ENCODE measurements at regions not wholly inside any gene's neighbourhood (a gene's known extent, or its start where the extent isn't known, plus 50 kb on each side); places are given as distances from the start of the nearest gene placed in this dataset.

DNA sequence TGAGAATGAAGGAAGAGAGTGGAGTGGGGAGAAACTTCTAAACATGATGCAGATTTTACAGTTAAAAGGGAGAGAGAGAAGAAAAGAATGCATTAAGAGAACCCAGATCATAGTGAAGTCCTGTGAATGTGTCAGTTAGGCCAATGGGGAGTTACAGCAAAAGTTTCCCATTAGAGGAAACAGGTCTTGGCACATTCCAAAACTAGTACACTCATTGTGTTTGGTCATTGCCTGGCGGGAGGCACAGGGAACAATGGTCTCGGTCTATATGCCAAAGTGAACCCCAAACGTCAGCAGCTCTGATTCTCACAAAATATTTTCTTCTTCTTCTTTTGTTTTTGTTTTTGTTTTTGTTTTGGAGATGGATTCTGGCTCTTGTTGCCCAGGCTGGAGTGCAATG is 284.5 kb upstream of the CTSO start:
- TF ChIP-seq, protein P1, sequence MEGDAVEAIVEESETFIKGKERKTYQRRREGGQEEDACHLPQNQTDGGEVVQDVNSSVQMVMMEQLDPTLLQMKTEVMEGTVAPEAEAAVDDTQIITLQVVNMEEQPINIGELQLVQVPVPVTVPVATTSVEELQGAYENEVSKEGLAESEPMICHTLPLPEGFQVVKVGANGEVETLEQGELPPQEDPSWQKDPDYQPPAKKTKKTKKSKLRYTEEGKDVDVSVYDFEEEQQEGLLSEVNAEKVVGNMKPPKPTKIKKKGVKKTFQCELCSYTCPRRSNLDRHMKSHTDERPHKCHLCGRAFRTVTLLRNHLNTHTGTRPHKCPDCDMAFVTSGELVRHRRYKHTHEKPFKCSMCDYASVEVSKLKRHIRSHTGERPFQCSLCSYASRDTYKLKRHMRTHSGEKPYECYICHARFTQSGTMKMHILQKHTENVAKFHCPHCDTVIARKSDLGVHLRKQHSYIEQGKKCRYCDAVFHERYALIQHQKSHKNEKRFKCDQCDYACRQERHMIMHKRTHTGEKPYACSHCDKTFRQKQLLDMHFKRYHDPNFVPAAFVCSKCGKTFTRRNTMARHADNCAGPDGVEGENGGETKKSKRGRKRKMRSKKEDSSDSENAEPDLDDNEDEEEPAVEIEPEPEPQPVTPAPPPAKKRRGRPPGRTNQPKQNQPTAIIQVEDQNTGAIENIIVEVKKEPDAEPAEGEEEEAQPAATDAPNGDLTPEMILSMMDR (IDR thresholded peaks at IDR 0.05) = no peak
- Histone ChIP-seq H3K27ac (no peak overlapping the region), H3K4me3 (no peak overlapping the region), H3K27me3 (no peaks in the 10 kb centered on the region), H3K36me3 (no peaks in the 10 kb centered on the region), H3K9me3 (no peaks in the 10 kb centered on the region), H3K4me1 (no peaks in the 10 kb centered on the region)
- DNase-seq = no peak
- ATAC-seq = no peak
- intact Hi-C loops (cut with DNase I) = no loop called here

DNA sequence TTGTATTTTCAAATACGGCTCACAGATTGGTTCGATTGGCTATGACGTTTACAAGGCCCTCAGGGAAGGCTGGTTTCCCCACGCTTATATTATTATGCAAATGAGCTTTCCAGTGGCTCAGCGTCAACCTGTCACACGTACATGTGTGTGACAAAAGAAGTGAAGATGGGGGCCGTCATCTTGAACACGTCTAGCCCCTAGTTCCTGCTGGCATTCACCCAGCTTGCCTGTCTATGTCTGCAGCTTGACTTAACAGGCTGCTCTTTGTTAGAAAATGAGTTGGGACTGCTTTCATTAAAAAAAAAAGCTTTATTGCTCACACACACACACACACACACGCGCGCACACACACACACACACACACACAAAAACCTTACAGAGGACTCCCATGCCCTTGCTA is 283.6 kb upstream of the CTSO start:
- no peaks in the 10 kb centered on the region for H3K36me3 ChIP-seq
- no peaks in the 10 kb centered on the region for H3K27me3 ChIP-seq
- DNase-seq = no peak
- no peak for ATAC-seq
- no peak overlapping the region for H3K4me3 ChIP-seq
- TF ChIP-seq, protein P1 (IDR thresholded peaks at IDR 0.05) = no peak
- intact Hi-C loops (cut with DNase I) = no loop called here
- H3K4me1 ChIP-seq = no peaks in the 10 kb centered on the region
- H3K27ac ChIP-seq = no peak overlapping the region
- H3K9me3 ChIP-seq = no peaks in the 10 kb centered on the region

DNA sequence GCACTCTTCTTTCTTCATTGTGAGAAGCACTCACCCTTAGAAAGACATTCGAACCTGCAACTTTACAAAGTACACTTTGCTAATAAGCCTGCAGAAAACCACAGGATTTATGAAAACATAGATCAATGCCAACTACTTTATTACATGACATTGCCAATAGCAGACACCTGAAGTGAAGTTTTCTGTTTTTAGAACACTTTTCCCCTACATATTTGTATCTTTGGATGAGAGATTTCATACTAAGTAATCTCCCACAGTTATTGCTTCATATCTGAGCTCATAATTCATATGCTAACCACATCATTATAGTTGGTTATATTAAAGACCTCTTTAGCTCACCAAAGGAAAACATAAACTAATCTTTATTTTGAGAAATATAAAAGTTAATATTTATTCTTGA is 276.5 kb upstream of the CTSO start:
- DNase-seq = no peak
- no peak for ATAC-seq
- Histone ChIP-seq H3K36me3 (no peaks in the 10 kb centered on the region), H3K4me3 (no peak overlapping the region), H3K27me3 (no peaks in the 10 kb centered on the region), H3K27ac (no peak overlapping the region), H3K9me3 (no peaks in the 10 kb centered on the region), H3K4me1 (no peaks in the 10 kb centered on the region)
- intact Hi-C loops (cut with DNase I) = no loop called here
- TF ChIP-seq, protein P1 (IDR thresholded peaks at IDR 0.05) = no peak

DNA sequence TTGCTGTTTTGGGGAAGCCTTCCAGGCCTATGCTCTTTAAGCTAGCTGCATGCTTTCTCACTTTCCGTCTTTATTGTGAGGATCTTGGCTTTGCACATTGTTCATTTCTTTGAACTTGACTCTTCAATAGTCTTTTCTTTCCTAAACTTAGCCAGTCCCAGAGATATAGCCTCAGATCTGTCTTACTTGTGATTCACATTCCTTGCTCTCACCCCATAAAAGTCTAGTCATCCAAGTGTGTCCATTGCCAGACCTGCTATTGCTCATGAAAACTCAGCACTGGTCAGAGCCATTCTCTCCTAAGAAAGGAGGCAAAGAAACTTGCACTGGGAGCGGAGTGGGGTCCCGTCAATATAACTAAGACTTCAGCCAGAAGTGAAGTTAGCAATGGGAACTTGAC is 275.0 kb upstream of the CTSO start:
- no peaks in the 10 kb centered on the region for H3K27me3 ChIP-seq
- TF ChIP-seq, protein P1 (IDR thresholded peaks at IDR 0.05) = no peak
- no peaks in the 10 kb centered on the region for H3K9me3 ChIP-seq
- H3K27ac ChIP-seq = no peak overlapping the region
- no peaks in the 10 kb centered on the region for H3K36me3 ChIP-seq
- DNase-seq (no peak), ATAC-seq (no peak)
- intact Hi-C loops (cut with DNase I) = no loop called here
- no peak overlapping the region for H3K4me3 ChIP-seq
- no peaks in the 10 kb centered on the region for H3K4me1 ChIP-seq

DNA sequence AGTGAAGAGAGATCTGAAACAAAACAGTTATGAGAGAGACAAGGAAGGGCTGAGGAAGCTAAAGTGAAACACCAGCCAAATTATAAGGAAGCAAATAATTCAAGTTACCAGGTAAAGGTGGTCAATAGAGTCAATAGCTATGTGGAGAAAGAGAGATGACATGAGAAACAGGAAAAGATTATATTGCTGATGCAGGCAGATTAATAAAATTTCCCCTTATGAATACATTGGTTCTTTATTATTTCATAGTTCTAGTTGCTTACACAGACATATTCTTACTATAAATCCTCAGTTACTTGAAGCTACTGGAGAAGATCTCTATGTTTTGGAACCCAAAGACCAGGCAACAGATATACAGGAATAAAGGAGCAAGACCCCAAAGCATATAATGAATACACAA is 273.7 kb upstream of the CTSO start:
- intact Hi-C loops (cut with DNase I) = no loop called here
- TF ChIP-seq, protein P1 (IDR thresholded peaks at IDR 0.05) = no peak
- no peak overlapping the region for H3K27ac ChIP-seq
- H3K27me3 ChIP-seq = no peaks in the 10 kb centered on the region
- no peak for ATAC-seq
- no peak for DNase-seq
- no peaks in the 10 kb centered on the region for H3K36me3 ChIP-seq
- H3K9me3 ChIP-seq = no peaks in the 10 kb centered on the region
- H3K4me3 ChIP-seq = no peak overlapping the region
- H3K4me1 ChIP-seq = no peaks in the 10 kb centered on the region

DNA sequence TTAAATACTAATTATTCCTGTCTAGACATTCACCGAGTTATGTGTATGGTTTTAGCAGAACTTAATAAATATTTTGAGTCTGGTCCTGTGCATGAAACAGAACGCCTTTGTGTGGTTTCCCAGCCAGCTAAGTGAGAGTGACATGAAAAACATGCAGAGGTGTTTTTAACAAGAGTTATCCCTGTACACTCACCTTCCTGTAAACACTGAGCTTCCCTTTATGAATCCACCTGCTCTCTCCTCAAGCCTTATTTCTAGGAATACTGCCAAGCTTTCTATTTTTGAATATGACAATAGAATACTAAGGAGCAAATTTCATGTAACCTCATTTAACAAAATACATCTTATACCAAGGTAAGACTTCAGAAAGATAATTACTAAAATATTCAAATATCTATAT is 270.3 kb upstream of the CTSO start:
- H3K4me1 ChIP-seq = no peaks in the 10 kb centered on the region
- intact Hi-C loops (cut with DNase I) = no loop called here
- no peak for DNase-seq
- no peak overlapping the region for H3K4me3 ChIP-seq
- no peak for ATAC-seq
- no peaks in the 10 kb centered on the region for H3K9me3 ChIP-seq
- H3K27ac ChIP-seq = no peak overlapping the region
- no peaks in the 10 kb centered on the region for H3K36me3 ChIP-seq
- TF ChIP-seq, protein P1 (IDR thresholded peaks at IDR 0.05) = no peak
- no peaks in the 10 kb centered on the region for H3K27me3 ChIP-seq
